ENCODE measurements at regions not wholly inside any gene's neighbourhood (a gene's known extent, or its start where the extent isn't known, plus 50 kb on each side); places are given as distances from the start of the nearest gene placed in this dataset.
"Not testable (repeated sequence)": the region's sequence is repeated elsewhere in the genome, so short reads cannot be mapped to it uniquely, and the experiment has no call there.

DNA sequence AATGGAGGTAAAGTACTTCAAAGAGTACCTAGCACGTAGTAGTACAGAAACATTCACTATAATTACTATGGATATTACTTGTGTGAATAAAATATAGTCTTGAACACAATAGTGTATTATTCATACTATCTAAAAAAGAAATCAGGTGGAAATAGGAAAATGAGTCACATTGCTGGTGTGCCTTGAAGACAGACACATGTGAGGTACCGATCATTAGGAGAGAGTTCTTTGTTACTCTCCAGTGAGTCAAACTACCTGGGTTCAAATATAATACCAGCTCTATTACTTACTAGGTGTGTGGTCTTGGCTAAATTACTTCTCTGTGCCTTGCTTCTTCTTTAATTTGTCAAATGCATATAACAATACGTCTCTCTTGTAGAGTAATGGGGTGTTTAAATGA lies 50.8 kb upstream of the BEND6 start:
- H3K27ac ChIP-seq, result no peak overlapping the region
- H3K4me3 ChIP-seq, result no peak overlapping the region

DNA sequence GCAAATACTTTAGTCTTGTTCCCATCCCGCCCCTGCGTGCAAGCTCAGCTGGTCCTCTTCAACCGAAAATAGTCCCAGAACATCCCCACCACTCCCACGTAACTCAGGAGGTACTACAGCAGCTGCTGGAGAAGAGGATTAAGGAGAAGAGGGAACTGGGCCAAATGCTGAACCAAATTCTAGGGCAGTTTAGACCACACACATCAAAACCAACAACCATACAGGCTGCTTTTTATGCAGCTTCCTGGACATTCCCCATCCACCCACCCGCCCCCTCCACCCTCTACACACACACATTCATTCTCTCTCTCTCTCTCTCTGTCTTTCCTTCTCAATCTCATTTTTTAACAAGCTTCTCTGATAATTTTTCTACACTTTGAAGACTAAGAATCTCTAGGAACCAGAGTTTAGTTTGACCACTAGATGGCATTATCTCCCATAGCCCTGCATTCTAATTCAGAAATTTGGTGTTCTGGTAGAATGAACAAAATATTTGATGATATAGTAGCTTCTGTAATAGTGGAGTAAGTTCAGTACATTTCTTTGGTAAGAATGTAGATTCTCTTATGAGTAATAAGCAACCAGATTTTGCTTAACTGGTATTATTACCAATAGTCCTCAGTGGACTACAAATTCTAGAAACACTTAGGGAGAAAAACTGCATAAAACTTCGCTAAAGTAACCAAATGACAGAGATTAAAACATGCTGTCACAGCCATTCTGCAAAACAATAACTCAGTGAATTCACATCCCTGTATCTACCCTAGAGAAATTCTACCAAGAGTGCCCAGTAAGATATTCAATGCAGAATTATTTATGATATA lies 52.1 kb upstream of the BEND6 start:
- no peak overlapping the region for H3K4me3 ChIP-seq
- peak overlapping the region in 1 of 21 experiments; percentile 14 for H3K27ac ChIP-seq

DNA sequence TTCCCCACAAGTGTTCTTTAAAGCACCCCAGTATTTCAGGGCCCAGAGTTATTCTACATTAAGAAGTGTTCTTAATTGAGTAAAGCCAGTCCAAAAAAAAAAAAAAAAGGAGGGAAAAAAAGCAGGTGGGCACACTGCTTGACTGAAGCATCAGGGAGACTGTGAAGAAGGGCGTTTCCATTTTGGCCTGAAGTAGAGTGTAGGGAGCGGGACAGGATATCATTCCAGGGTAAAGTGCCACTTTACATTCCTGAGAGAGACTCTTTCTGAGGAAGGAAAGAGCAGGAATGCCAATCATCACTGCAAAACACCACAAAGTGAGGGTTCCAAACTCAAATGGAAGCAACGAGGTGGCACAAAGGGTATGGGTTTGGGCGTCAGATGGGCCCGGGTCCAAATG lies 54.1 kb upstream of the BEND6 start:
- Histone ChIP-seq H3K4me3 (no peak overlapping the region), H3K27ac (no peak overlapping the region)

DNA sequence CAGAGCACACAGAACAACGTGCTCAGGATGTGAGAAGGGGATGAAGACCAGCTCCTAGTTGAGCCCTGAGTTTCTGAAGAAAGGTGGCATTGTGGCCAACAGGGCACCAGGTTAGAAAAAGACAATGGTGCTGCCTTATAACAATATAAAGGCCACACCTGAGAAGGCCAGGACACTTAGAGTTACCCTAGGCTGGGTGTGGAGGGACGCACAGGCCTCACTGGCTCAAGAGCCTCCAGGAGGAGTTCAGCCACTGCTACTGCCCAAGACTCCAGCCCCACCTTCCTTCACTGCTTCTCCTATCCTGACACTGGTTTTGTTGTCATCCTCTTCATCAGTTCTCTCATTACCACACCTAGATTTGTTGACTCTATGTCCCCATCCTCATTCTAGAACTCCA lies 55.2 kb upstream of the BEND6 start:
- H3K27ac ChIP-seq, result peak overlapping the region in 2 of 21 experiments; percentile 5 to 54

DNA sequence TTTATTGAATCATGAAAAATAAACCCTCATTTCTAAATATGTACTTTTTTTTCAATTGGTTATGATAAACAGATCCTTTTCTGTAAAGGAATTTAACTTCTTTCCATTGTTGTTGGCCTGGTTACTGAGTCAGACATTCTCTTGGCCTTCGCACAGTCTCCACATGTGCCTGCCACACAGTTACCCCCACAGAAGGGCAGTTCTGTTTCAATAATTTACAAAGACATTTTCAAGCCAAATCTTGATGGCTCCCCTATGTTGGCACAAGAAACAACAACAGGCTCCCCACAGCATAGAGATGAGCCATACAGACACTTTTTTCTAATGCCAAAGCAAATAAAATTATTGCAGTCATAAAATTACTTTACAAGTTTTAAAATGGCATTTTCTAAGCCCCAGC lies 55.6 kb upstream of the BEND6 start:
- Histone ChIP-seq H3K27ac (peak overlapping the region in 1 of 21 experiments; percentile 54), H3K4me3 (no peak overlapping the region)

More for the DNA sequence above, 55.2 kb upstream of the BEND6 start:
- no peak overlapping the region for H3K4me3 ChIP-seq

DNA sequence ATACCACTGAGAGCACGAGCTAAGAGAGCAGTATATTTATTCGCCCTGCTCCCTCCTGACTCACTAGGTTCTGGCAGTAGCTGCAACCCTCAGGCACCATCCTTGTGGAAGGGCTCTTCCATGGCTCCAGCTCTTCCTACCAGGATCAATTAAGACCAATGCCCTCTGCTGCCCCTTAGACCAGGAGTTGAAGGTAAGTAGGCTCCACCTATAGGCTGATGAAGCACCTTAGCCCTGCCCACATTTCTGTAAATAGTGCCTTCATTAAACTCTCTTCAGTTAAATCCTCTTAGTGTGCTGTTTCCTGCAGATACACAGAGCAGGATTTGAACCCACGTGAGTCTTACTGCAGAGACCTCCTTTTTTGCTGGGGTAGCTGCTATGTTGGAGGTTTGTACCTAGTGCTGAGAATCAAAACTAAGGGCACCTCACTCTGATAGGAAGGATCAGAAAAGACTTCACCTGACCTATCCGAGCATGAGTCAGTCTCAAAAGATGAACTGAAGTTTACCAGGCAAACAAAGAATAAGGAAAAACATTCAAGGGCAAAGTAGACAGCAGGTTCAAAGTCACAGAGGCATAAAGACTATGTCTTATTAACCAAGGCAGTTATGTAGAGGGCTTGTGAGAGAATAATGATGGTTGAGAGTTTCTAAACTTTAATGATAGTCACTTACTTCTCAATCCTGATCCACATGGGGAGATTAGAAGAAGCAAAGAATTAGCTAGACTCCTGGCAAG lies 56.9 kb upstream of the BEND6 start:
- H3K27ac ChIP-seq, result no peak overlapping the region
- no peak overlapping the region for H3K4me3 ChIP-seq

DNA sequence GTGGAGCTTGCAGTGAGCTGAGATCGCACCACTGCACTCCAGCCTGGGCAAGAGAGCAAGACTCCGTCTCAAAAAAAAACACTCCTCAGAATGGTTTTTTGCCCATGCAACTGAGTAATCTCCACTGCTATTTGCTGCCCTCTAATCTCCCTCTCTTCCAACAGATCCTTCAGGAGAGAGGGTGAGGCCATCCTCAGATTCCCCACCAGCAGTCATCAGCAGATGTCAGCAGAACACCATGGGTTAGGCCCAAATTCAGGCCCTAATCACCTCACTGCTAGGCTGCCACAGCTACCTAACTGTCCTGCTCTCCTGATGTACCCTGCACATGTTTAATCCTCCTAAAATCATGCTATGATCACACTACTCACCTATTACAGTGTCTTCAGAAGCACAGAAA lies 63.2 kb upstream of the BEND6 start:
- Histone ChIP-seq H3K27ac (no peak overlapping the region), H3K4me3 (no peak overlapping the region)

DNA sequence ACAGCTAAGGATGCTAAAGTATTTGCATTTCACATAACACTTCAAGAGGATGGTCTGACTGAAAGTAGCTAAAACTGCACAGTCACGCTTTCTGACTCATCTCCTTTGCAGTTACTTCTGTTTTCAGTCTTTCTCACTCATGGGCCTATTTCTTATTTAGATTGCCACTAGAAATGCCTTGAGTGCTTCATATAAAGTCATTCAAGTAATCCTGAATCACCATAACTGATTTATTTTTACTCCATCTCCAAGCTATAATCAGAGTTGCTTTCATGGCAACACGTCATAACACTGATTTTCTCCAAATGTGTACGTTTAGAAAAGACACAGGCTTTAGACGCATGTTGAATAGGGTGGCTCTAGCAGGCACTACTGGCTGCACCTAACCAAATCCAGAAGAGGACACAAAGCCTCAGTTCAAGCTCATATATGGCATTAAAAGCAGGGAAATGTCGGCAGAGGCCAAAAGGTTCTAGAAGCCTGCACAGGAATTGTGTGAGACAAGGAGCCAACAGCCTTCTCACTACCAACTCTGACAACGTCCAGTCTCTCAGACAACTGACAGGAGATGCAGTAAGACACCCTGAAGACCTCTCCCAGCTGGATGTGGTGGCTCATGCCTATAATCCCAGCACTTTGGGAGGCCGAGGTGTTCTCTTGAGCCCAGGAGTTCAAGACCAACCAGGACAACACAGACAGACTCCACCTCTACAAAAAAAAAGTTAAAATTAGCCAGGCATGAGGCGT lies 64.1 kb upstream of the BEND6 start:
- Histone ChIP-seq H3K4me3 (no peak overlapping the region), H3K27ac (peak overlapping the region in 8 of 21 experiments; percentile 2 to 60 (median 36))

DNA sequence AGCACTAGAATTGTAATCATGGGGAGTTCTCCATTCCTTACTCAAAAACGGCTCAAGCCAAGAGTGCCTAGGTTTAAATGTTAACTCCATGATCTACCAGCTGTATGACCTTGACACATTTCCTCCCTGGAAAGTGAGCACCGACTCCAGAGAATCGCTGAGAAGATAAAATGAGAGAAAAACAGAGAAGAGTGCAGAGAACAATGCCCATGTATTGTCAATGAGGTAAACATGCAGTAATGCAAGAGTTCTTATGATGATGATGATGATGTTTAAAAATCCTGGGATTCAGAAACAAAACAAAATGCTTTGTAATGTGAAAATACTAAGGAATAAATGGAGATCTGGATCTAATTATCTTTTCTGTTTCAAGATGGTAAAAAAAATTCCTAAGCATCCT lies 64.8 kb upstream of the BEND6 start:
- H3K27ac ChIP-seq, result peak overlapping the region in 1 of 21 experiments; percentile 30

DNA sequence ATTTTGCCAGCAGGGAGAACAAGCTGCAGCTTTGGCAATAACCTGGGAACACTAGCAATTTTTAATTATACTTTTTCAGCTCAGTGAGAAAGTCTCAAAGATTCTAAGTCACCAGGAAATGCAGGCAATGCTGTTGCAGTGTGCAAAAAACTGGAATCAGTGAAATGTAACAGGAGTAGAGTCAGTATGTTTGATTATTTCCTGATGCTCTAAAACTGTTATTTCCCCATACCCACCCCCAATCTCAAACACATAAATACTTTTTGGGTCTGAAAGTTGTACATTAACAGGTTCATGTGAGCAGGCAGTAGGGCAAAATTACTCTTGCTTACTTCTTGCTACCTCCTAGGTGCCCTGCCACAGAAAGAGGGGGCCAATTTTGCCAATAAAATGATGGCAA lies 65.4 kb upstream of the BEND6 start:
- Histone ChIP-seq H3K4me3 (no peak overlapping the region), H3K27ac (no peak overlapping the region)

More for the DNA sequence above, 64.8 kb upstream of the BEND6 start:
- H3K4me3 ChIP-seq, result no peak overlapping the region

DNA sequence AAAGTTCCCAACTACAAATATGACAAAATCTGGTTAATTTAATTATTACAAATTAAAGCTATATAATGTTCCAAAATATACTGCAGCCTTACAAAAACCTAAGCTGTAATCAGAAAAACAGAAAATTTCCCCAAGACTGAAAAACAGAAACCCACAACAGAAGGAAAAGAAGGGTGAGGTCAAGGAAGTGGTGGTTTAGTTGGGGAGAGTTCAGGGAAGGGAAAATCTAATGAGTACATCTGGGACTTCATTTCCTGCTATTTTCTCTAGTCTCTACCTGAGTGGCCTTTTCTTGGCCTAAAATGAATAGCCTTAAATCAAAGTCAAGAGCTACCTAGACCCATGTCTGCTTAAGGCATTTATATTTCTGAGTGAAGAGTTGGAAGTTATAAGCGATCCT lies 66.2 kb upstream of the BEND6 start:
- Histone ChIP-seq H3K4me3 (no peak overlapping the region), H3K27ac (no peak overlapping the region)

DNA sequence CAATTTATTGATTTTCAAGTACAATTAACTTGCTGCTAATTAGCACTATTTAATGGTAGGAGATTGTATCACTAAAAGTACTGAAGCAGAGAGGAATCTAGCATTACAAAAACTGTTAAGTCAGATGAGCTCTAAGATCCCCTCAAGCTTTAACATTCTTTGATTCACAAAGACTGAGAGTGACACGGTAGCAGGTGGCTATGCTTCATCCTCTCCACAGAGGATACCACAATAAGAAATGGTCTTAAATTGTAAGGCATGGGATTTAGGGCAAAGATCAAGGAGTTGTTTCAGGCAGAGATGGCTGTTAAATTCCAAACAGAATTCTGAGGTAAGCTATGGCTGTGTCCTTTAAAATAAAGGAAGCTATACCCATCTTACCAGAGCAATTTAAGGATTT lies 67.8 kb upstream of the BEND6 start:
- Histone ChIP-seq H3K4me3 (no peak overlapping the region), H3K27ac (no peak overlapping the region)

DNA sequence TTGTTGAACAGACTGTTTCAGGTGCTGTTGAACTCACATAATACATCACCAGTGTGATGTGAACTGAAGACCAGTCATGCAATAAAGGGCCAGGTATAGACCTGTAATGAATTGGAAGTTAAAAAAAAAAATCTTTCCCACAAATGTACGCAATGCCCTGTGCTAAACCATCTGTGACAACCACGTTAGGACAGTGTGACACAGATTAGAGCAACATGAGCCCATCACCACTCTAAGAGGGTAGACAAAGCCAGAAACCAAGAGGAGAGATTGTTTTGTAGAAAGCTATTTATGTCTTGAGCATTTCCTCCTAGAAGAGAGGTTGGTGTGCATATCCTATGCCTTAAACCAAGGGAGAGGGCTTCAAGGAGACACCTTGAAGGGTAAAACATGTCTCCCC lies 77.0 kb upstream of the BEND6 start:
- no peak overlapping the region for H3K4me3 ChIP-seq
- no peak overlapping the region for H3K27ac ChIP-seq

DNA sequence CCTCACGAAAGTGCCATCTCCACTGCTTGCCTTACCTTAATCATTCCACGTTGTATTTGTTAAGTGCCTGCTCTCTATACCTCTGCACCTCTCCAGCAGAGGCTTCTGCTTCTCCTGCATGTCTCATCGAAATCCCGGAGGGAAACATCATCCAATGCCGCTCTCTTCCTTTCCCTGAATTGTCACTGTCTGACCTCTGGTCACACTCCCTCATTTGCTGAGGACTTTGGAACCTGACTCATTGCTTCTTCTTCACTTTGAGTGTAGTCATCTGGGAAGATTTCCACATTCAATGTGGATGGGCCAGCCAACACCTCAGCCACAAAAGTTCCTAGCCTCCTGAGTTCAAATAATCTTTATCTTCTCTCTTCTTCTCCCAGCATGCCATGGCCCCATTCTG lies 78.9 kb upstream of the BEND6 start:
- Histone ChIP-seq H3K4me3 (no peak overlapping the region), H3K27ac (no peak overlapping the region)

DNA sequence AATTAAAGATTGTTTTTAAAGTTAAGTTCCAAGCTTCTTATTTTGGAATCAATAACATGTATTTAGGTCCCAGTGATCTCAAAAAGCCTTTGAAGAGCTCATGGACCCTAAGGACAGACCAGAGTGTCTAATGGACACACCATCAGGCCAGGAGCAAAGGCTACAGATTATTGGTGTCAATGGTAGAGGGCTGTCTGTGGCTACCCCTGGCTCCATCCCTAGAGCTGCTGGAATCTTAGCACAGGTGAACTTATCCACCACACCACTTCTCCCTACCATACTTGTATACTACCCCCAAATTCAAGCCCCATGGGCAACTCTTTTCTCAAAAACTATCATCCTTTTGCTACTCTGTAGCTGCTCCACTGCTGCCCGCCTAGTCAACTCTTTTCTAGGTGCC lies 79.4 kb upstream of the BEND6 start:
- Histone ChIP-seq H3K4me3 (no peak overlapping the region), H3K27ac (no peak overlapping the region)

DNA sequence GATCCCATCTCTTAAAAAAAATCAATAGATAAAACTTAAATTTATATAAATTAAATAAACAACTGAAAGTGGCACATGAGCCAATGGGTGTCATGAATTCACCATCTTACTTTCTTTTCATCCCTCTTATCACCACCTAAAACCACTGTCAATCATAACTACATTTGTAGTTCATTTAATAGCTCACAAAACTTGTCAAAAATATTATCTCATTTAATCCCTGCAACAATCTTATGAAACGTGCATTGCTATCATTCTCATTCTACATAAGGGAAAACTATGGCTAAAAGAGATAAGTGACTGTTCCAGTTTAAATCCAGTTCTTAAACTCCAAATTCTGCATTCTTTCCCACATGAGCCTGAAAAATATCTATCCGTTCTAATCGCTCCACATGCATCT lies 80.6 kb upstream of the BEND6 start:
- Histone ChIP-seq H3K27ac (no peak overlapping the region), H3K4me3 (no peak overlapping the region)

DNA sequence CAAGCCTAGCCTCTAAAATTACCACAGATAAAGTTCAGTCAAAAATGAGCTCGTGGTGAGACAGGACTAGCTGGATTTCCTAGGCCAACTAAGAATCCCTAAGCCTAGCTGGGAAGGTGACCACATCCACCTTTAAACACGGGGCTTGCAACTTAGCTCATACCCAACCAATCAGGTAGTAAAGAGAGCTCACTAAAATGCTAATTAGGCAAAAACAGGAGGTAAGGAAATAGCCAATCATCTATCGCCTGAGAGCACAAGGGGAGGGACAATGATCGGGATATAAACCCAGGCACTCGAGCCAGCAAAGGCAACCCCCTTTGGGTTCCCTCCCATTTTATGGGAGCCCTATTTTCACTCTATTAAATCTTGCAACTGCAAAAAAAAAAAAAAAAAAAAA lies 84.9 kb upstream of the BEND6 start:
- H3K27ac ChIP-seq, H3K4me3 ChIP-seq: not testable (repeated sequence)

DNA sequence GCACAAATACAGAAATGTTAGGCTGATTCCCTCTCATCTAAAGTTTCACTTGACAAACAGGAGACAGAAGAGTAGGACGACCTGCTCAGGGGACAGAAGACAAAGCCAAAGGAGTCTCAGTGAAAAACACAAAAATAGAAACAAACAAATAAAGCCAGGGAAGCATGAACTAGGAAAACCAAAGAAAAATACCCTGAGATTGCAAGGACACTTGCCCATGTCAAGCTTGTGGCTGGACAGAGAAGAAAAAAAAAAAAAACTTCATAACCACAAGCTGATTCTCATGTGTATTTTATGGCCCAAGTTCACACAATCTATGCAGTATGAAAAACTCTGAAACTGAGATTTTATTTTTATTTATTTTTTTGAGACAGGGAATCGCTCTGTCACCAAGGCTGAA lies 85.6 kb upstream of the BEND6 start:
- no peak overlapping the region for H3K27ac ChIP-seq
- no peak overlapping the region for H3K4me3 ChIP-seq

DNA sequence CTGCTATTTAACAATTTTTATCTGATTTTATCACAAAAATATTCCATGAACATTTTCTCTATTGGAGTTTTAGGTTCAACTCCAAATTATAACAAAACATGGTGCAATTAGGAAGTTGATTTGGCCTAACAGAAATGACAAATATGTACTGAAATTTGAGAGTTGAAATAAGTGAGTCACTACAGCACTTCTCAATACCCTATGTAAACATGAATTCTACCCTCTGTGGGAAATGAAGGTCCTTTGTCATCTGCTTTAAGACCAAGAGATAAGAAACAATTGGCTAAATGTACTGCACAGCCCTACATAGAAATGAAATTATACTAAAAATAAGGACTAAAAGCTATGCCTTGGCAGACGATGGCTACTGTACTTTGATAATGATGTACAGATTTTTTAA lies 86.2 kb upstream of the BEND6 start:
- H3K4me3 ChIP-seq, result no peak overlapping the region
- no peak overlapping the region for H3K27ac ChIP-seq

DNA sequence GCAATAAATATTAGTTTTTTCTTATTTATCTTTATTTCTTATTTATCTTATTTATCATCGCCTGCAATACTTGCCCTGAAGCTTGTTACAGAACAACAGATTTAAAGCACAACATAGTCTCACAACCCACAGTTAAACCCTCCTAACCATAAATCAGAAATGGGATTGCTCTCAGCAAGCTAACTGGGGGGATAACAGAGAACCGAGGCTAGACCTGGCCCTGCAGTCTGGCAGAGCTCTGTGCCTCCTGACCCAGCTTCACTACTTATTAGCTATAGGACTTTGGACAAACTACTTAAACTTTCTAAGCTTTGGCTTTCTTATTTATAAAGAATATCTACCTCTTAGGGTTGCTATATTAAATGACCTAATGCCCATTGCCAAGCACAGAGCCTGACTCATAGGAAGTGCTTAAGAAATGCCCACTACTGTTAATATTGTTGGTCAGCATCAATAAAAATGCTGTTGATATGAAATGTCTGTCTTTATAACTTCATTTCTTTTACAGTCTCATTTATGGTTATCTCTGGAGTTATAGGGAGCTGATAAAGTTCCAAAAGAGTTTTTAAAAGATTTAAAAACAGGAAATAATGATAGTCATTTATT lies 87.9 kb upstream of the BEND6 start:
- H3K4me3 ChIP-seq, result no peak overlapping the region
- H3K27ac ChIP-seq, result no peak overlapping the region

Data from skin epidermis (tissue), 12 donors.